ENCODE measurements at regions not wholly inside any gene's neighbourhood (a gene's known extent, or its start where the extent isn't known, plus 50 kb on each side); places are given as distances from the start of the nearest gene placed in this dataset.

- Mint-ChIP-seq H3K4me1 (ENCODE audit: low read depth, unreplicated experiment) (no peaks in the 10 kb centered on the region), H3K27ac (ENCODE audit: unreplicated experiment) (no peak overlapping the region), H3K36me3 (ENCODE audit: unreplicated experiment) (no peaks in the 10 kb centered on the region), H3K27me3 (ENCODE audit: unreplicated experiment) (no peaks in the 10 kb centered on the region), H3K9me3 (ENCODE audit: unreplicated experiment) (peaks cover 2% of the 10 kb centered on the region), H3K4me3 (ENCODE audit: unreplicated experiment) (no peak overlapping the region)
- DNase-seq = no peak
- no peak for TF ChIP-seq CTCF (IDR thresholded peaks at IDR 0.05; ENCODE audit: partially characterized antibody, unreplicated experiment)
Measured at GRCh38 chr2:160561551-160562295, 68.1 kb upstream of the RBMS1 start.

GRCh38 chr2:160562730-160563129 lies 69.1 kb upstream of the RBMS1 start:
- Mint-ChIP-seq H3K4me1 (ENCODE audit: low read depth, unreplicated experiment) (no peaks in the 10 kb centered on the region), H3K27ac (ENCODE audit: unreplicated experiment) (no peak overlapping the region), H3K4me3 (ENCODE audit: unreplicated experiment) (no peak overlapping the region), H3K36me3 (ENCODE audit: unreplicated experiment) (no peaks in the 10 kb centered on the region), H3K27me3 (ENCODE audit: unreplicated experiment) (no peaks in the 10 kb centered on the region), H3K9me3 (ENCODE audit: unreplicated experiment) (no peaks in the 10 kb centered on the region)
- no peak for TF ChIP-seq CTCF (IDR thresholded peaks at IDR 0.05; ENCODE audit: partially characterized antibody, unreplicated experiment)
- no peak for DNase-seq

GRCh38 chr2:160564591-160564990 lies 71.0 kb upstream of the RBMS1 start:
- H3K27ac Mint-ChIP-seq (ENCODE audit: unreplicated experiment) = no peak overlapping the region
- H3K4me3 Mint-ChIP-seq (ENCODE audit: unreplicated experiment) = no peak overlapping the region
- no peaks in the 10 kb centered on the region for H3K36me3 Mint-ChIP-seq (ENCODE audit: unreplicated experiment)
- H3K4me1 Mint-ChIP-seq (ENCODE audit: low read depth, unreplicated experiment) = no peaks in the 10 kb centered on the region
- DNase-seq = no peak
- H3K27me3 Mint-ChIP-seq (ENCODE audit: unreplicated experiment) = no peaks in the 10 kb centered on the region
- TF ChIP-seq CTCF (IDR thresholded peaks at IDR 0.05; ENCODE audit: partially characterized antibody, unreplicated experiment) = no peak
- no peaks in the 10 kb centered on the region for H3K9me3 Mint-ChIP-seq (ENCODE audit: unreplicated experiment)

- Mint-ChIP-seq H3K4me1 (ENCODE audit: low read depth, unreplicated experiment) (no peaks in the 10 kb centered on the region), H3K4me3 (ENCODE audit: unreplicated experiment) (no peak overlapping the region), H3K9me3 (ENCODE audit: unreplicated experiment) (no peaks in the 10 kb centered on the region), H3K36me3 (ENCODE audit: unreplicated experiment) (no peaks in the 10 kb centered on the region), H3K27ac (ENCODE audit: unreplicated experiment) (no peak overlapping the region), H3K27me3 (ENCODE audit: unreplicated experiment) (no peaks in the 10 kb centered on the region)
- TF ChIP-seq CTCF (IDR thresholded peaks at IDR 0.05; ENCODE audit: partially characterized antibody, unreplicated experiment) = no peak
- DNase-seq = no peak
Measured at GRCh38 chr2:160565099-160565845, 71.7 kb upstream of the RBMS1 start.

- no peak for TF ChIP-seq CTCF (IDR thresholded peaks at IDR 0.05; ENCODE audit: partially characterized antibody, unreplicated experiment)
- H3K27ac Mint-ChIP-seq (ENCODE audit: unreplicated experiment) = no peak overlapping the region
- no peaks in the 10 kb centered on the region for H3K36me3 Mint-ChIP-seq (ENCODE audit: unreplicated experiment)
- H3K4me1 Mint-ChIP-seq (ENCODE audit: low read depth, unreplicated experiment) = no peaks in the 10 kb centered on the region
- no peak for DNase-seq
- no peaks in the 10 kb centered on the region for H3K27me3 Mint-ChIP-seq (ENCODE audit: unreplicated experiment)
- no peak overlapping the region for H3K4me3 Mint-ChIP-seq (ENCODE audit: unreplicated experiment)
- no peaks in the 10 kb centered on the region for H3K9me3 Mint-ChIP-seq (ENCODE audit: unreplicated experiment)
Measured at GRCh38 chr2:160566717-160567116, 73.1 kb upstream of the RBMS1 start.

Measured in glutamatergic neuron (in vitro differentiated cells).